GM18870 (cell line): ENCODE measurements at regions not wholly inside any gene's neighbourhood (a gene's known extent, or its start where the extent isn't known, plus 50 kb on each side); places are given as distances from the start of the nearest gene placed in this dataset.
A peak's percentile ranks its signal among the peaks of the same experiment; 100 is the strongest.
"Not testable (repeated sequence)": the region's sequence is repeated elsewhere in the genome, so short reads cannot be mapped to it uniquely, and the experiment has no call there.

Experiments
- ATAC-seq: cut with Tn5 transposase; IDR thresholded peaks from one replicate; pipeline ENCODE4 v1.9.1; 2021; ENCODE audit warnings: moderate library complexity; ENCODE audit not compliant: unreplicated experiment

- ATAC-seq, result peak; percentile 63
These were observed 97.8 kb upstream of the SLC35G4 start for GRCh38 chr18:11511434-11512095.

DNA sequence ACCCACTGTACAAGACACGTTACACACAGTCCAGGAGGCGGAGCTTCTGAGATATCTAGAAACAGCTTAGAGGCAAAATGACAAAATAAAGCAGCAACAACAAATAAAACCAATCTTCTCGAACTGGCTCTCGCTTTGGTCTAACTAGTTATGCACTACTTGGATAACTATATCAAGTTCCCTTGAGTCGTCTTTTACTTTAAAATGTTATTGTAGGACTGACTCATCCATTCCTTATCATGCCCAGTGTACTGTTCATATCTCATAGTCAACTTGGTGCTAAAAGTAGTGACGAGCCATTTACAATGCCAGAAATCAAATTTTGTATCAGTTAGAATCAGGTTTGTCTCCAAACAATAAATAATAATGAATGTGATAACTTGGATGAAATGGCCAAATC is 102.5 kb upstream of the SLC35G4 start:
- no peak for ATAC-seq

DNA sequence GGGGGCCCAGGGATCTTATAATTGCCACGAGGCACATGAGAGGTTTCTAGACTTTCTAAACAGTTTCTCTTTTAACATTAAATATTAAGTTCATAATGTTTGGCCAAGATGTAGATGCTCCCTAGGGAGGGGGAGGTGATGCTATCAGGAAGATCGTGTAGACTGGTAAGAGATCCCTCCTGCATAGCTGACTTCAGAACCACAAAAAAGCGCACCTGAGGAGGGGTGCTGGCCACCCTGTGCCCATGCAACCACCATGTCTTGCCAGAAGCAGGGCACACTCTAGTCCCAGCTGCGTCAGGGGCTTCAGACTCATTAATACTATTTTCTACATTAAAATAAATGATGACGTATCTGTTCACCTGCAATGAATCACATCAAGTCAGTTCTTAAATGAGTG is 103.4 kb upstream of the SLC35G4 start:
- ATAC-seq, result no peak

DNA sequence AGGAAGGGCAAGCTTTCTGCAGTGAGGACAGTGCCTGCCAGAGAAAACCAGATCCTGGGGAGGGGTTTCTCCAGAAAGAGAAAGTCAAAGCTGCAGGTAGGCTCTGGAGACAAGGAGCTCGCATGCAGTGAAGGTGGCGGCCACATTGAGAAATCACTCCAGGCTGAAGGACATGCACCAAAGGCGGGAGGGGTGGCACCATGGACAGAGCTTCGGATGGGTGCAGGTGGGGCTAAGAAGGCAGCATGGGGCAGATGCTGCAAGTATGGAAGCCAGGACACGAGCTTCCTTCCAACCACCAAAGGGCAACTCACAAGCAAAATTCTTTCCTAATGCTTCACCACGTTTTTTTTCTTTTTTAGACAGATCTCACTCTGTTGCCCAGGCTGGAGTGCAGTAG is 104.4 kb upstream of the SLC35G4 start:
- ATAC-seq, result no peak

DNA sequence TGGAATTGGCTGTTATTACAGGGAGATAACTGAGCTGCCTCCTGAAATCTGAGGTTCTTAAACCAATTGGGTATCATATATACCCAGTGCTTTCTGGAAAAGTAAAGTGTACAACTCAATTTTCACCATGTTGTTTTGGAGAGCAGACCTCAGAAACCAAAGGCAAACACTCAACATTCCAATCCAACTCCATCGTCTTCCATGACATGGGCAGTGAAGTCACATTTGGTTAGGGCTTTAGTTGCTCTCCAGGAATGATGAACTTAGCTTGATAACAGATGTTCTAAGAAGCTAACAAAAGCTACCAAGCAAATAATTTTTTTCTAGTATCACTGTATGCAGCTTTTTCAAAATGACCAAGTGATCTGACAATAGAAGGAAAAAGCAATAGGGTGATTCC is 107.0 kb upstream of the SLC35G4 start:
- no peak for ATAC-seq

- ATAC-seq, result no peak
These were observed 108.0 kb upstream of the SLC35G4 start for GRCh38 chr18:11501352-11501751.

GRCh38 chr18:11500153-11501122 is 109.0 kb upstream of the SLC35G4 start:
- peak; percentile 89 for ATAC-seq

DNA sequence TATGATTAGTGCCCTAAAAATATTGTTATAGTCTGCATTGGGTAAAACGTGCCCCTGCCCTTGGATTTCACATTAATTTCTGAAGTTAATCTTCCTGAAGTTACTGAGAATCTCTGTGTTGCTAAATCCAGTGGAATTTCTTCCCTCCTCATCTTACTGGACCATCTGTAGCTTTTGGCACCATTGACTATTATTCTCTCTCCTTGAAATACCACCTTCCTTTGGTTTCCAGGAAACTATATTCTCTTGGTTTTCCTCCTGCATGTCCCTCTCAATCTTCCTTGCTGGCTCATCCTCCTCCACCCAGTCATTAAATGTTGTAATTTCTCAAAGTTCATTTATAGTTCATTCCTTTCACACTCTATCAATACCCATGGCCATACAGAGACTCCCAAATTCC is 110.6 kb upstream of the SLC35G4 start:
- ATAC-seq, result no peak

- no peak for ATAC-seq
These were observed 111.8 kb upstream of the SLC35G4 start for GRCh38 chr18:11497585-11497984.

DNA sequence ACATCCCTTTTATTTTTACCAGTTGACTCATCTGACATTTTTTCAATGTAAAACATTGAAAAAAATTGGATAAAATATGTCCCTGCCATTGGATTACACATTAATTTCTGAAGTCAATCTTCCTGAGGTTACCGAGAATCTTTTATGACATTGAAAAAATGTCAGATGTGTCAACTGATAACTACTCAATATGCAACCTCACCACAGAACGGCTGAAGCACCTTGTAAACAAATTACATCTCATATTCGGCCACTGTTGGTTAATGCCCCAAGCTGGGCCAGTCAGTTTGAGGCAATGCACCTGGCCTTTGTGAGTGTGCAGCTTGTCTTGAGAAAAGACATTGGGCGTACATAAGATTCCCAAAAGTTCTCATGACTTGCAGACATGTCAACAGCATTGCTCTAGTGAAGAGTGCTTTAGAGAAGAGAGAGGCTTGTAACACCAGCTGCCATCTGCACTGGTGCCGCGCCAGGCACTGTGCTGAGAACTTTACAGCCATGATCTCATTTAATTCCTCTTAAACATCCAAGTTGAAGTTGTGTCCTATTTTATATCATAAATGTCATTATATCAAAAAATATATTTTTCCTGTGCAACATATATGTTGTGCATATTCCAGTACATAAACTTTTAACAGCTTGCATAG is 112.7 kb upstream of the SLC35G4 start:
- ATAC-seq, result no peak

DNA sequence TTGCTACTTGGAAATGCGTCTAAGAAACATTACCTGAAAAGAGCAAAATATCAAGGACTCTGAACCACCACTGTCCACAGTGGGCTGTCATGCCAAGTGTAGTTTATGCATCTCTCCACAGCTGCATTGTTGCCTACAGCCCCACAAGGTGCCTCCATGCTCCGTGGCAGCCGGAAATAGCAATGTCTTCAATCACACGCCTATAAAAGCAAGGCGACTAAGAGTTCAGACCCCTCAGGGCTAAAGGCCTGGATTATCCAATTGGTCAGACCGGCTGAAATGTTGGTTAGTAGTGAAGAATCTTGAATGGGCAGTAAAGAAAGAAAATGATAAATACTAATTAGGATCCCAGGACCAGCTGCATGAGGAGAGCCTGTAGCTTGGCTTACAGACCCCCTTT is 114.0 kb upstream of the SLC35G4 start:
- ATAC-seq, result no peak

GRCh38 chr18:11494107-11494506 is 115.3 kb upstream of the SLC35G4 start:
- ATAC-seq, result no peak

DNA sequence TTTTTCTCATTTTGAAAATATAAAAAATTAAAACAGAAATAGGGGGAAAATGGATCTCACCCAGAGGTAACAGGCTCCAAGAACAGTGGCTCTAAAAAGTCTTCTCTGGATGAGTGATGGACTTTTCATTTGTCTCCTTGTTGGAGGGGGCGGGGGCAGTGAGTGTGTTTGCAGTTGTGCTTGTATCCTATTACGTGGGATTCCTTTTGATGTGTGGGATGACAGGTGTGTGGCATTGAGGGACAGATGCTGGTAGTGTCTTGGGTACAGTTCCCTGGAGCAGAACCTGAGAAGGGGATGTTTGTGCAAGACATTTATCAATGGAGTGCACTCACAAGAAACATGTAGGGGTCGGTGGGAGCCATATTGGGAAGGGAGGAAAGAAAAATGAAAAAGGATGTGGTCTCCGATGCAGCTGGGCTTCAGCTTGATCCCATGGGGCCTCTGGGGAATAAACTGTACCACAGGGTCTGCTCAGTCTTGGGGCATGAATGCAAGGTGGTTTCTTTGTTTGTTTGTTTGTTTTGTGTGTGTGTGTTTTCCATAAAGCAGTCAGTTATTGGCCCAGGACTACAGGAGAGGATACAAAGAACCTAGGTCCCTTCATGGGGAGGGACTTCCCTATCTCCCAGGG is 120.0 kb upstream of the SLC35G4 start:
- ATAC-seq, result no peak

DNA sequence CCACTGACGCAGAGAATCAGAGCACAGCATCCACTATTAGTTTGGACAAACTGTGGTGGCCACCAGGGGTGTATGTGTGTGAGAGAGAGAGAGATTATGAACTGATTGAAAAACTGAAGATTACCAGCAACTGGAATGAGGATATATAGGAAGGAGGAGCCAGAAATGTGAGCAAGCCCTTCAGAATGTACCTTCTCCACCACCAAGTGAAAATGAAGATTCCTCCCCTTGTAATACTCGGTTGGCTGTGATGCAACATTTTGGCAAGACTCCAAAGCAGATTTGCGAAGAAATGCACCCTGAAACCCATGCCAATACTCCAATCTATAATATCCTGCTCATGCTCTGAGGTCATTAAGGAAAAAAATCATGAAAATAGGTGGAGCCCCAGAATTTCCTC is 121.2 kb upstream of the SLC35G4 start:
- no peak for ATAC-seq

DNA sequence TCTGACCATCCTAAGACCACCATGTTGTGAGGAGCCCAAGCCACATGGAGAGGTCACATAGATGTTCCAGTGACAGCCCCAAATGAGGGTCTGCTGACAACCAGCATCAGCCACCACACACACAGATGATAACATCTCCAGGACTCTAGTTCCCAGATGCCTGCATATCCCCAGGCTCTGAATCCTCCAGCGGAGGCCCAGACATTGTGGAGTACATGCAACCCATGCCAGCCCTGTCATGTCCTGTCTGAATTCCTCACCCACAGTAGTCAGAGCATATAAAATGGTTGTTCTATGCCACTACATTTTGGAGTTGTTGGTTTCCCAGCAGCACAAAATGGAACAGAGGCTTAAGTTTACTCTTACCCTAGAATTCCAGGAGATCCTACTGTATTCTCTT is 122.0 kb upstream of the SLC35G4 start:
- ATAC-seq, result no peak

- ATAC-seq, result no peak
These were observed 127.1 kb upstream of the SLC35G4 start for GRCh38 chr18:11482271-11482670.

- ATAC-seq, result no peak
These were observed 128.7 kb upstream of the SLC35G4 start for GRCh38 chr18:11480692-11481091.

GRCh38 chr18:11479031-11479430 is 130.4 kb upstream of the SLC35G4 start:
- not testable (repeated sequence) for ATAC-seq

DNA sequence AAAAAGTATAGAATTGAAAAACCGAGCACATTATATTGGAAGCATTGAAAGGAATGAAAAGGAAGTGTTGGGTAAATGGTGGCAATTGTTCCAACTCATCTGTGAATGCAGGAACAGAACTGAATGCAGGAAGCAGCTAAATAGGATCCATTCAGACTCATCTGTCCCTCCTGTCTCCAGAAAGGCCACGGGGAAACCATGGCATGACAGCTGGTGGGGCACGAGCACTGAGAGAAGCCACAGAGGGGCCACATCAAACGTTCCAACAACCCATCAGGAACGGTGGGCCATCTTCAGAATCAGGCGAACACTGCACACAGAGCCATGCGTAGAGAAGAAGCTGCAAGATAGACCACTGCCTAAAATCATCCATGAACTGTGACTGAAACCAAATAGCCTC is 138.5 kb upstream of the SLC35G4 start:
- no peak for ATAC-seq

- no peak for ATAC-seq
These were observed 140.8 kb upstream of the SLC35G4 start for GRCh38 chr18:11468617-11469016.

- no peak for ATAC-seq
These were observed 141.3 kb upstream of the SLC35G4 start for GRCh38 chr18:11468120-11468519.
